Fibroblast of skin of scalp (primary cell): ENCODE measurements at regions not wholly inside any gene's neighbourhood (a gene's known extent, or its start where the extent isn't known, plus 50 kb on each side); places are given as distances from the start of the nearest gene placed in this dataset.

Experiments used
- DNase-seq: peaks from one replicate; pipeline ENCODE4 v3.0.0-alpha.2; 2013

DNA sequence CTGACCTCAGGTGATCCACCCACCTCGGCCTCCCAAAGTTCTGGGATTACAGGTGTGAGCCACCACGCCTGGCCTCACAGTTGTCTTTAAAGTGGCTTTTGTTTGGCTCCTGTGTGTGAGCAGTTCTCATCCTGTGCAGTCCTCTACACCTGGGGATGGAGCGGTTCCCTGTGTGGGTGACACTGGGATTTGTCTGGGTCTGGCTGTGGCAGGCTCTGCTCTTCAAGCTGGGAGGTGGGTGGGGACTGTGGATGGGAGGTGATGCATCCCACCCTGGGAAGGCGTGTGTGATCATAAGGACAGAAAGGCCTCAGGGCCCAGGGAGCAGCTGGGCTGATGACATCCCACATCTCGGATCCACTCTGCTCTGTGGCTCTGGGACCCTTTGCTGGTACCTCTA, 1266.8 kb downstream of the BRD1 start:
- DNase-seq: no peak

DNA sequence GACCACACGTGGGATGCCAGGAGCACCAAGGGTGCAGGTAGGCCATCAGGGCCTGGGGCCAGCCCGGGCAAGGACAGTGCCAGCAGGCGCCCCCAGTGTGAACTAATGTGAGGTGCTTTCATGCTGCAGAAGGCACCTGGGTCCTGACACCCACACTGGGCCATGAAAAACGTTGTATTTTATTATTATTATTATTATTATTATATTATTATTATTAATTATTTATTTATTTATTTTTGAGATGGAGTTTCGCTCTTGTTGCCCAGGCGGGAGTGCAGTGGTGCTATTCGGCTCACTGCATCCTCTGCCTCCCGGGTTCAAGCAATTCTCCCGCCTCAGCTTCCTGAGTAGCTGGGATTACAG, 1267.3 kb downstream of the BRD1 start:
- DNase-seq: no peak

DNA sequence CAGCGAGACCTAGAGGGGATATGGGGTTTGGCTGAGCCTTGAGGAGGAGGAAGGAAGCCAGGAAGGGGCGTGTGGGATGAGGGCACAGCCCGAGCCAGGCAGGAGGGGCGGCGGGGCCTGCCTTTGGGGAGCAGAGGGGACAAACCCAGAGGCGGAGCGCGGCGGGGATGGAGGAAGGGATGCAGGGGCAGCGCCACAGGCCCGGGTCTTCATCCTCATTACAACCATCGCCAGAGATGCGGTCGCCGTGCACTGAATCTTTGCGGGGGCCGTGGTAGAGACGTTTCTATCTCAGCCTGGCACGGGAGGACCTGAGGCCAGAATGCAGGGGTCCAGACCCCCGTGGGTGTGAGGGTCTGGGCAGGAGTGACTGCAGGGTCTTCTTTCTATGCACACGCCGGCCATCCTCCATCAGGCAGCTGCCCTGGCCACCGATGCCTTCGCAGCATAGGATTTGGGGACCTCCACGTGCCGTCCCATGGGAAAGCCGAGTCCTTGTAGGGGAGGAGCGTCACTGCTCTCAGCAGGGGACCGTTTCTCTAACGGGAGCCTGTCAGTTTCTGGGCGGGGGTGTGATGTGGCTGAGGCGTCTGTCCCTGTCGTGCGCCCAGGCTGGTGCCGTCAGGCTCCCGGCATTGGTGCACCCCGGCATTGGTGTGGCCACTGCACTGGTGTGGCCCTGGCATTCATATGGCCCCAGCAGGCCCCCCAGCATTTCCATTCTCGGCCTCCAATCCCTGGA, 1267.9 kb downstream of the BRD1 start:
- no peak for DNase-seq

DNA sequence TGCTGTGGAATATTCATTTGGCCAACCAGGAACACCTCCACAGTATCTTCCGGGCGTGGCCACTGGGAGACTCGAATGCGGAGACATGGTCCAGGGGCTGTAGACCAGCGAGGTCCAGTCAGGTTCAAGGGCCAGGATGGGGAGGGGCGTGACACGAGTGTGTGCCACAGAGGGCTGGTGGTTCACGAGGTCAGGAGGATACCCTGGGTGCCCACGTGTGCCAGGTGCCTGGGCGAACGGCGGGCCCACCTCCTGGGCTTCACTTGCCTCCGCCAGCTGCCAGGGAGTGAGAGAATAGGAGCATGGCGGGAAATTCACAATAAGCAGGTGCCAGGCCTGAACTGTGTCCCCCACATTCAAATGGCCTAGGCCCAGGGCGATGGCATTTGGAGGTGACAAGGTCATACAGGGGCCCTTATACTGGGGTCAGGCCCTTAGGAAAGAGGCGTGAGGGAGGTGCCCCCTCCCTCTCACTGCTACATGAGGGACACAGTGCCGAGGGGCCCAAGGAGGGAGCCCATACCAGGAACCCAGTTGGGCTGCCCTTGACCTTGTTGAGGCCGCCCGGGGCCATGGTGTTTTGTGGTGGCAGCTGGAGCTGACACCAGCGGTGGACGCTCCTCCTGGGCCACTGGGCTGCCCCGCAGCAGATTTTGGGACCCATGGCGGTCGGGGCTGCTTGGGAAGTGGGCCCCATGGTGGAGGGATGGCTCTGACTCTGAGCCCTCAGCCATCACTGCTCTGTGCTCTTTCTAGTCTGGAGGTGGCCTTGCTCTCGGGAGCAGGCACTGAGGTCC, 1268.9 kb downstream of the BRD1 start:
- no peak for DNase-seq

DNA sequence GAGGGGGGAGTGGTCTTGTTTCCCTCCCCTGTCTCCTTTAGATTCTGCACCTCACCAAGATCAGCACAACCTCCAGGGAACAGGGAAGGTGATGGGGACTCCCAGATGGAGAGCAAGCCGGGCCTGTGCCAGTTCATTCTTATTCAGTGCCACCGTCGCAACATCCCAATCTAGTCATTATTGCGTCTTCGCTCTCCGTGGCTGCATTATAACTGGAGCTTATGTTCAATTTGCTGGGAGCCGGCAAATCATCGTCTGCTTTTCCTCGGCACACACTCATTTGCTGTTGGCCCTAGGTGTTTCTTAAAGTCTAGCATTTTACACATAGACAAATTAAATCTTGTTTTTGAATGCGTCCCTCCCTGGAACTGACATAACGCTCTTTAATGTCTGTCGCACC, 1269.7 kb downstream of the BRD1 start:
- DNase-seq: no peak

DNA sequence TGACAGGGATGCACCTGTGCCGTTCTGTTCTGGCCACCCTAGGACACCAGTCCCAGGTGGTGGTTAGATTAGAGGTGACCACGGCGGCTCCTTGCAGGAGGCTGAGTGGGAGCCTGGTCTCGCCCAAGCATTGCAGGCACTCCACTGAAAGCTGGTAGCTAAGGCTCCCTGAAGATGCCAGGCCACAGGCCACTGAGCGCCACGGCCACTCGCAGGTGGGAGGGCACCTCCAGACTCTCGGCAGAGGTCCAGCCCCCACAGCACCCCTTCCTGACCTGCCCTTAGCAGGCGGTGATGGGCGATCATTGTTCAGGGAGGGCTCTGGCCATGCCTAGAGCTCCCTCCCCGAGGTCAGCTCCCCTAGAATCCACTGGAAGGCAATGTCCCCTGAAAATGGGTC, 1270.2 kb downstream of the BRD1 start:
- no peak for DNase-seq

DNA sequence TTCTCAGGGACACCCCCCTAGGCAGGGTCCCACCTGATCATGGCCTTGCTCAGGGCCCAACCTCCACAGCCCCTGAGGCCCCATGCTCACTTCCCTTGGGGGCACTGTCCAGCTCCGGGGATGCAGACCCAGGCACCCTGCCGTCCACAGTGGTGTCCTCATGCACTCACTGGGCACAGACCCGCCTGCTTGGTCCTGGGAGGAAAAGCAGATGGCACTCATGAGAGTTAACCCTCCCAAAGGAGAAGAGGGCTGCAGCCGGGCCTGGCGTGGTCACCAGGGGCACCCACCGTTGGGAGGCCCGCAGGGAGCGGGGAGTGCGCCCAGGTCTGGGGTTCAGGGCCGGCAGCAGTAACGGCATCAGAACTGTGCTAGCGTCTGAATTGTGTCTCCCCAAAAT, 1270.9 kb downstream of the BRD1 start:
- no peak for DNase-seq

DNA sequence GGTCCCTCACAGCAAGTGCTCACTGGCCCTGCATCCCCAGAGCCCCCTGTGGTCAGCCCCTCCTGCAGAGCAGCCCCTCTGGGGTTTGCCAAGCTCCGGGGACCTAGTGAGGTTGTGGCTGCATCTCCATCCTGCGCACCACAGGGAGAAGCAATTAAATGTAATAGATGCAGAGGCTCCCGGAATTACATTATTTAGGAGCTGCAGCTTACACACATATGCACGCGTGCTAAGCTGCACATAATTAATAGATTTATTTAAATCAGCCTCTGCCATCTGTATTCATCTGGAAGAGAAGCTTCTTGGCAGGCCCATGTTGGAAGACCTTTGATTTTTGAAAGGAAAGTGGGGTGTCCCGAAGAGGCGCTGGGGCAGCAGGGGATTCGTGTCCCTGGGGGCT, 1271.5 kb downstream of the BRD1 start:
- DNase-seq: no peak

DNA sequence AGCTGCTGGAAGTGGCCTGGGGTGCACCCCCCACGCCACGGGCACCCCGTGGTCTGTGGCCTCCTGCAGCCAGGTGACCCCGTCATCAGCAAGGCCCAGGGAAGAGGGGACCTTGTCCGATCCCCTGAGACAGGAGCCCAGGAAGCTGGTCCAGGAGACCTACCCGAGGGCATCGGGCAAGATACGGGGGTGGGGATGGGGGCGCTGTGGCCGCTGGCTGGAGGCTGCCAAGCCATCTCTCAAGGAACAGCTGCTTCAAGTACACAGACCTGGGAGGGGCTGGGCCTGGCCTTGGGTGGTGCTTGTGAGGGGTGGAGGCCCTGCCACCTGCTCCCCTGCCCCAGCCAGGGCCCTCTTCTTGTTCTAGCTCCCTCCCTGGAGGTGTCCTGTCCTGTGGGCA, 1272.1 kb downstream of the BRD1 start:
- no peak for DNase-seq

DNA sequence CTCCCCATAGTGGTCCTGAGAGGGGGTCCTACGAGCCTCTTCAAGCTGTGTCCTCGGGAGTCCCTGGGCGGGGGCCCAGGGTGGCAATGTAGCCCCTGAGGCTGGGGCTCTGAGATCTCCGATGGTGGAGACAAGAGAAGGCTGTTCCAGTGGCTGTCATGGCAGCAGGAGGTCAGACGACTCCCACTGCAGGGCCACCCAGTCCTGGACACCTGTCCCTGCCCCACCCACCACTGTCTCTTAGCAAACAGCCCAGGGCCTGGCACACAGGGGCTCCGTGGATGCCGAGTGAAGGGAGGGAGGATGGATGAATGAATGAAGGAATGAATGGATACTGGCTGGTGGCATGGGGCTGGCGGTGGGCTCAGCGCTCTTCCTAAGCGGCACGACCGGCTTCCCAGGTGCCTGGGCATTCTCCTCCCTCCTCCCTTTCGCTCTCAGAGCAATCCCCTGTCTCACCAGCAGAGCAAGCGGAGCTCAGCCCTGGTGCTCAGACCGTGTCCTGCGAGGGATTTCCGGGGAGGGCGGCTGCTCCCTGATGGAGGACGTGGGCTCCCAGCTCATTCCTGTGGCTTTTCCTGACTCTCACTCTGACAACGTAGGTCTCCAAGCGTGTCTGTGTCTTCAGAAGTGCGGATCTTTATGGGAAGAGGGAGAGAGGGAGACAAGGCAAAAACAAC, 1272.6 kb downstream of the BRD1 start:
- DNase-seq: peak; percentile 61

DNA sequence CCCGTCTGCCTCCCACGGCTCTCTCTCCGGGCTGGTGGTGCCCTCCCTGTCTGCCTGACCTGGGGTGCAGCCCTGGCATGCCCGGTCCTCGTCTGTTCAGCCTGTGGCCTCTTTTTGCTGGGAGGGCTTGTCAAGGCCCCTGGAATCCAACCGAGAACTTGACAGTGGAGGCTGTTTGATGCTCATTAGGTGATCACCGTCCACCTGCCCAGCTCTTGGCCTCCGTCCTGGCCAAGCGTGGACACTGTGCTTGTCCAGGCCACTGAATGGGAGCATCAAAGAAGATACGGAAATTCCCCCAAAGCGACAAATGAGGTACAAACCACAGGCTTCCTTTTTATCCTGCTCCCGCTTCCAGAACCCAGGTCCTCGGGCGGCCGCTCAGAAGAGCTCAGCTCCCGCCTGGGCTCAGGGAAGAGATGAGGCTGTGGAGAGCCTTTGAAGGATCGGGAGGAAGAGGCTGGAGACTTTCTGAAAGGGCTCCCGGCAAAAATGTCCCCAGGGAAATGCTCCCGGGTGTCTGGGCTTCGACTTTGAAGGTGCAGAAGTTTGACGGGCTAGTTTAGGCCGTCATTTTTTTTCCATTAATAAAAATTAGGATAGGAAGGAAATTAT, 1273.9 kb downstream of the BRD1 start:
- DNase-seq: no peak

DNA sequence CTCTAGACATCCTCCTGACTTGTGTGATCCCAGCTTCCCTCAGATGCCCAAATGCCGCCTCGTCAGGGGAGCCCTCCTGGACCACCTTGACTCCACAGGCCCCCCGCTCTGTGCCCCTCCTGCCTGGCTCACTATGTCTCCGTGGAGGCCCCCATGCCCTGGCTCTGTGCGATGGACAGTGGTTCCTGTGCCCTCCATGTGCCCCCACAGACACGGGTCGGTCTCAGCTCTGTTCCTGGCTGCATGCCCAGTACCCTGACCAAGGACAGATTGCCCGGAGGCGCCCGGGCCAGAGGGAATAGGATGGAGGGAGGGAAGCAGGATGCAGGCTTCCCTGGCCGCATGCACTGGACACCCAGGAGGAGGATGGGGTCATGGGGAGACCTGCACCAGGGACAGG, 1274.6 kb downstream of the BRD1 start:
- no peak for DNase-seq

DNA sequence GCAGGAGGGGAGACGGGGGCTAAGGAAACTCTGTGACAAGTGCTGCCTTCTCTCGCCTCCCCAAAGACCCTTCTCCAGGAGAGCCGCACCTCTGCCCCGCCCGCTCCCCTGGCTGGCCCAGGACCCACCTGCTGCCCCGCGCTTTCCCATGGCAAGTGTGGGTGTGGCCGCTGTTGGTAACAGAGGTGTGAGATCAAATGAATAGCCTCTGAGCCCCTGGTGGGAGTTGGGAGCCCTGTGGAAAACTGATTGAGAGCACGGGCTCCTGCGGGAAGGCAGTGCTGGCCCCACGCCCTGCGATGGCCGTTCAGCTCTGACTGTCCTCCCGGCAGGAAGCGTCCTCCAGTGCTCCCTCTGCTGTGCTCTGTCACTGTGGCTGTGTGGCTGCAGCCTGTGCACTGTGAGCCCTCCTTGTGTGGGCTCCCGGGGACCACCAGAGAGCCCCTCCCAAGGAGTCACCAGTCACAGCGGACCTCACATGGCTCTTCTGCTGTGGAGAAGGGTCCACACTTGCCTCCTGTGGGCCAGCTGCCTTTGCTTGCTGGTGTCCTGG, 1275.9 kb downstream of the BRD1 start:
- DNase-seq: no peak

DNA sequence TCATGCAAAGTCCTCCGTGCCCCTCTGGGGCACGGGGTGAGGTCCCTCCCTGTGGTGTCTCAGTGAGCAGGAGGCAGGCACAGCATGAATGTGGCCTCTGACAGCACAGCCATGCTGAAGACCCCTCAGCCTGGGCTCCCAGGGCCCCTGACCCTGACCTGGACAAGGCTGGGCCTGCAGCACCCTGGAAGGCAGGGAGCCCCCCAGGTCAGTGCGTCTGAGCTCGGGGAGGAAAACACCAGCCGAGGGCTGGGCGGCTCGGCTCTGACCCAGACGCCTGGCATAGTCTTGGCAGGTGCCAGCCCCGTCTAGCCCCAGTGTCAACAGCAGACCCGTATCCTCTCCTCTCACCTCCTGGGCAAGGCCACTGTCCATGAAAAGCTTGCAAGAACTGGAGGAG, 1276.6 kb downstream of the BRD1 start:
- DNase-seq: no peak

DNA sequence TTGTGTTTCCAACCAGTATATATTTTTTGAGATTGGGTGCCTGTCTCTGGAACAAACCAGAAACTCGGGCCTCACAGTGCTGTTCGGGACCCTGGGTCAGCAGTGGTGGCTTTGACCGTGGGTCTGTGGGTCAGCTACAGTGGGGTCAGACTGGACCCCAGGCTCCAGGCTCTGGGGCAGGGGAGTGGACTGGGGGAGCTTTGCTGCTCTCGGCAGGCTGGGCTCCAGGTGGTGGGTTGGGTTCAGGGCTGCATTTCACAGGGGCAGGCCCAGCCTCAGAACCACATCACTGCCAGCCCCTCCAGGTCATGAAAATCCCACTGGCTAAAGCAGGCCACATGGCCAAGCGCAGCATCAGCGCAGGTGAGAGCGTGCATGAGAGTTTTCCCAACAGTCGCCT, 1279.3 kb downstream of the BRD1 start:
- no peak for DNase-seq

DNA sequence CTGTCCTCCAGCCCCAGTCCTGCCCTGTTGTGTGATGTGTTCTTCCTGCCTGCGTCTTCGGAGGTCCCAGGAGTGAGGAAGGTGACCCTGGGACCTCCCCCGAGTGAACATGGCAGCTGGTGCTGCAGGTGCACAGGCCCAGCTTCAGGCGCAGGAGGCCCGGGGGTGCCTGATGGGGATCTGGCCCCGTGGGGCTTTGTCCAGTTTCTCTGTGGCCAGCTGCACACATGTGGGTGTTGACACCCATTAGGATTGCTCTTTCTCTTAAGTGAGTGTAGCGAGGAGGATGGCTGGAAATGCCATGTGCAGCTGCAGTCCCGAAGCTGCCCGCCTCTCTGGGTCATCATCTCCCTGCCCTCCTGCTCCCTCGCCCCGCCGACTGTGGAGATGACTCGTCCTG, 1279.7 kb downstream of the BRD1 start:
- DNase-seq: no peak

DNA sequence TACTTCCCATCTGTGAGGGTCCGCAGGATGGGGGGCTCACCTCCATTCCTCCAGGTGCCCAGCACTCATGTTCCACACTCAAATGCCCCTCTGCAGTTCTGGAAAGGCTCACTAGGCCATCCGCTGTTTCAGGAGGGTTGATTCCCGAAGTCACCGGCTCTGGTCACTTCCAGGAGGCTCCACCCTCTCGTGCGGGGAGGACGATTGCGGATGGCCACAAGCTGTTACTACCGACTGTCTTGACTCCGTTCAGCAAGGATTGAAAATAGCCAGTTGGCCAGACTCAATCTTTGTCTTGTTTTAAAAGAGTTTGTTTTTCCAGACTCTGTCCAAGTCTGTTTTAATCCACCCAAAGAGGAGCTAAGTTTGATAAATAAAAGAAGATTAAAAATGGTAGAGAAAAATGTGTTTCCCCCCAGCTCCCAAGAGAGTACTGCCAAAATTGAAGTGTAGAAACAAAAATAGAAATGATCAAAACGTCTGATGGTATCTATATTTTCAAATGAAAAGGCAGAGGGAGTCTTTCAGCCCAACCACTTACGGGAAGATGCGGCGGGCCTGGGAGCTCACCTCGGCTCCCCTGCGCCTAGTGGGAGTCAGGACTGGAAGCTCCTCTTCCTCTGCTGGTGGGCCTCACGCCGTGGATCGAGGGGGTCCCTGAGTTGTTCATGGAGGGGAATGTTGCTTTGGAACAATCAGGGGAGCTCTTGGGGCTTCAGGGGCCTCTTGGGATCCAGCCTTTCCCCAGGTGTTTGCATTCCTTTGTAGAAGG, 1280.8 kb downstream of the BRD1 start:
- no peak for DNase-seq

DNA sequence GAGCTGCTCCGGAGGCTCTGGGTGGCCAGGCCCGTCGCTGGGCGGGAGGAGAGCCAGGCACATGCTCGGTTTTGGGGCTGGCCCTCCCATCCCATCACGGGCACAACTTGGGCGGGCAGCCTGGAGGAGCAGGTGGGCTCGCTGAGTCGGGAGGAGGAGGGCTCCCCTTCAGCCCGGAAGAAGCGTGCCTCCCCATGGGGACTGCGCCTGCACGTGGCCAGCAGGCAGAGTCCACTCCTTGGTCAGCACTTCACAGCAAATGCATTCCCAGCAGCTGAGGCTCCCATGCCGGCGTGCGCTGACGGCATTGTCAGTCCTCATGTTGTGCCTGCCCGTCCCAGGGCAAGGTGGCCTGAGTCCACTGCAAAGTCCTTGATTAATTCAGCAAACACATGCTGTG, 1281.7 kb downstream of the BRD1 start:
- DNase-seq: no peak

DNA sequence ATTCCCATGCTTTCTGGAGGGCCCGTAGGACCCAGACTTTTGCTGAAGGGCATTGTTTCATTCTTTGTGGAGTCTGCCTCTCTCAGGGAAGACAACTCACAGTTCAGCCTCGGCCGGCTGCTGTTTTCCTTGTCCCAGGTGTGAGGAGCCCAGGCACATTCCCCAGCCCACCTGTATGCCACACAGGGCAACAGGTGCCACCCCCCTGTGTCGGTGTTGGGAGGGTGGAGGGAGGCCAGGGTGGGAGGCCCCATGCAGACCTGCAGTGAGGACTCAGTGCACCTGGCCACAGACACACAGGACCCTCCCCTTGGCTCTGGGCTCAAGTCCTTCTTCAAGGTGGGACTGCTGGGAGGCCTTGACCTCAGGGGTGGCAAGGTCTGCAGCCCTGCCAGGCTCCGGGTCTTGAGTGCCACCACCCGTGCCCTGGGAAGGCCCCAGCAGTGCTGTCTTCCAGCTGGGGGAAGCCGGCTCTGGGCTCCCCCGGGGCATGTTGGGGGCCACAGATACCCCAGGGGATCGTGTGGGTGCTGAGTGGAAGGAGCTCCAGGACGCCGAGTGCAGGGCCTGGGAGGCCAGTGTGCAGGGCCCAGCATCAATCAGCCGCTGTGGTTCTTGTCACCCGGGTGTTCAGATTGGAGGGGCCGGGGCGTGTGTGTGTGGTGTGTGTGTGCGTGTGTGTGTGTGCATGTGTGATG, 1286.1 kb downstream of the BRD1 start:
- DNase-seq: no peak

DNA sequence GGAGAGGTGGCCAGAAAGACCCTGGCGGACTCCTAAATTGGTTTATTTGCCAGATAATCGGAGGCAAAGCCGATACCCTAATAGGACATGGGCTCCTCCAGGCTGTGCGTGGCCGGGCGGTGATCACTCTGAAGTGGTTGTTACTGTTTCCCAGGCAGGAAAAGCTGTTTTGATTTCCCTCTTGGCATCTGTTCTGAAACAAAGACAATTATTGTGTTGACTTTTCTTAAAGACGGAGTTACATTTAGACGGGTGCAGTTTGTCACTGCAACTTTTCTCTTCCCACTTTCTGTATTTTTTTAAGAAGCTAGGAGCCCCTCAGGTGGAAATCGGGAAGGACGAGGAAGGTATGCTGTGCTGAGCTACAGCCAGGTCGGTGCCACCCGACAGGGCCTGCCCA, 1288.4 kb downstream of the BRD1 start:
- DNase-seq: no peak

DNA sequence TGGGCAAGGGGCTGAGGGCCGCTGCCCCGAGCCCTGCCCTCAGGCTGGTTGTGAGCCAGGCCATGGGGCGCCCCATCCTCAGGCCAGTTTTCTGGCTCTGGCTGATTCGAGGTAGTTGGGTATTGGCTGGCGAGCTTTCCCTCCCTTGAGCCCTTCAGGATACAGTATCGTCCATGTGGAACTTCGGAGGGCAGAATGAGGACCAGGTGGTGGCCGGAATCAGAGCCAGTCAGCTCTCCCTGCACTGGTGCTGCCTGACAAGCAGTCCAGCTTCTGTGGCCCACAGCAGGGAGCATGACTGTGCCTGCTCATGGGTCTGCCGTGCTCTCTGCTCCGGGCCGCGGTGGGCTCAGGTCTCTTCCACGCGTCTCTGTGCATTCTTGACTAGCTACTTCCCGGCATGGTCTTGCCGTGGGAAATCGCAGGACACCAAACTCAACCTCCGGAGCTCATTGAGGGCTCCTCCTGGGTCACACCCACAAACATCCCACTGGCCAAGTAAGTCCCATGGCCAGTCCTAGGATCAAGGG, 1289.3 kb downstream of the BRD1 start:
- no peak for DNase-seq

DNA sequence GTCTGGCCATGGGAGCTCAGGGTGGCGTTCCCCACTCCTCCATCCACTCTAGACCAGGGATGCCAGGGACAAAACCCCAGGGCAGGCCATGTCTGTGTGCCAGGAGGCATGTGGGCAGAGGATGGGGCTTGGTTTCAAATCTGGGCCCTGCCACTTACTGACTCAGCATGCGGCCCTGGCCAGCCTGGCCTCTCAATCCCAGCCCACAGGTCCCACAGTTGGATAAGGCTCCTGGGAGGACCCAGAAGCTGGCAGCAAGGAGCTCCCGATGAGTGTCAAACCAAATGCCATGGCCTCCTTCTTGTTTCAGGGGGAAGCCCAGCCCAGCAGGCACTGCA, 1290.4 kb downstream of the BRD1 start:
- DNase-seq: no peak
